ENCODE measurements at regions not wholly inside any gene's neighbourhood (a gene's known extent, or its start where the extent isn't known, plus 50 kb on each side); places are given as distances from the start of the nearest gene placed in this dataset.
"Not testable (repeated sequence)": the region's sequence is repeated elsewhere in the genome, so short reads cannot be mapped to it uniquely, and the experiment has no call there.

GRCh38 chr2:59803586-59803985, 749.9 kb downstream of the BCL11A start:
- DNase-seq (ENCODE audit: low spot score): no peak

GRCh38 chr2:59798687-59799232, 754.7 kb downstream of the BCL11A start:
- DNase-seq (ENCODE audit: low spot score): no peak

- DNase-seq (ENCODE audit: low spot score): no peak
These were observed 762.3 kb downstream of the BCL11A start for GRCh38 chr2:59791004-59791618.

- DNase-seq (ENCODE audit: low spot score): no peak
These were observed 763.1 kb downstream of the BCL11A start for GRCh38 chr2:59790186-59791003.

- no peak for DNase-seq (ENCODE audit: low spot score)
These were observed 763.9 kb downstream of the BCL11A start for GRCh38 chr2:59789523-59789922.

DNA sequence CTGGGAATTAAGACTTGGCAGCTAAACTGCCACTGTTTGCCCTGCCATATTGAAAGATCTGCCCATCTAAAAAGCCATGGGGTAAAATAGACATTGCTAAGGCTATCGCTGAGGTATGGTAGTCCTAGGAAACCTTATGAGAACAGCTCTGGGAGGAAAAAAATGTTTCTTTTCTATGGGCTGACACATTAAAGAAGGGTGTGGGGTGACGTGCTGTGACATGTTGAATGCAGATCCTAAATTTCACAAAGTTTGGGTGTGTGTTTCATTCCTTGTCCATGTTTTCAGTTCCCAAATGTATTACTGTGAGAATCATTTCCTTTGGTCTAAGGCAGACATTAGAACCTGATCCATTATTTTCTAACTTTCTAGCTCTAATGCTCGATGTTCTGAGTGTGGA, 766.4 kb downstream of the BCL11A start:
- no peak for DNase-seq (ENCODE audit: low spot score)

DNA sequence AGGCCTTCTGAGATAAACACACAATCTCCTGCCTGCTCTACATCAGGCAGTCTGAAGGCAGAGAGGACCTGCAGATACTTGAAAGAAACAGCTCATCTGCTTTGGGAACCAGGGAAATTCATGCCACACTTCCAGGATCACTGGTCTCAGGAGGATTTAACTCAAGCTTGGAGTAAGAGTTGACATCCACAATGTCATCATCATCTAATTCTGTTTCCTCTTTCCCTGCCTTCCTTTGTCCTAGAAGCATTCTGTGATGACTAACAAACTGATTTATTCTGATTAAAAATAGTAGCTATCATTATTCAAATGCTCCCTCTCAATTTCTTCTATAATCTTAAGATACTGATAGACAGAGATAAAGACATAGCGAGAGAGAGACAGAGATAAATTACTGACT, 766.8 kb downstream of the BCL11A start:
- DNase-seq (ENCODE audit: low spot score): no peak

GRCh38 chr2:59779571-59779970, 773.9 kb downstream of the BCL11A start:
- no peak for DNase-seq (ENCODE audit: low spot score)

- DNase-seq (ENCODE audit: low spot score): no peak
These were observed 776.3 kb downstream of the BCL11A start for GRCh38 chr2:59777120-59777519.

- no peak for DNase-seq (ENCODE audit: low spot score)
These were observed 776.8 kb downstream of the BCL11A start for GRCh38 chr2:59776726-59777008.

DNA sequence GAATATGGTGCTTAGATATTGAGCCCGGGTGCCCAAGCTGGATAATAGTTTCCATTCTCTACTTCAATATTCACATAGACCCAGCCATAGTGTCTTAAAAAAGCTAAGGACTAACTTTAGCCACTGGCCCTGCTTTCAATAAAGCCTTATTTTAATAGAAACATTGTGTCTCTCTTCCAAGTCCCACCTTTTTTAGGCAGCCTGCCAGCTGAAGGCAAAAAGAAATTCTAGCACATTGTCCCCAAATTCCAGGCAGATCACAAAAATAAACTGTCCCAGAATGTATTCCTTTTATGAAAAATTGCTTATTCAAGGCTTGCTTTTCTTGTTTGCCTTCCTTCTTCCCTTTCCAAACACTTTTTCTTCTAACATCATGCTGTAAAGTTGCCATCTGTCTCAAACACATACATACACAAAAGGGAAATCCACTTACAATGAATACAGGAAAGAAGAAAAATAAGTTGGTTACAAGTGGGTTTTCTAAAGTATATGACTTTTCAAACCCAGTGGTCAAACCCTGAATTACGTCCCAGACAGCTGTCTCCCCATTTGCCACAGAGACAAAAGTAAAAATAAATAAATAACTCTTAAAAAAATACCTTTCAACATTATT, 778.5 kb downstream of the BCL11A start:
- DNase-seq (ENCODE audit: low spot score): no peak

DNA sequence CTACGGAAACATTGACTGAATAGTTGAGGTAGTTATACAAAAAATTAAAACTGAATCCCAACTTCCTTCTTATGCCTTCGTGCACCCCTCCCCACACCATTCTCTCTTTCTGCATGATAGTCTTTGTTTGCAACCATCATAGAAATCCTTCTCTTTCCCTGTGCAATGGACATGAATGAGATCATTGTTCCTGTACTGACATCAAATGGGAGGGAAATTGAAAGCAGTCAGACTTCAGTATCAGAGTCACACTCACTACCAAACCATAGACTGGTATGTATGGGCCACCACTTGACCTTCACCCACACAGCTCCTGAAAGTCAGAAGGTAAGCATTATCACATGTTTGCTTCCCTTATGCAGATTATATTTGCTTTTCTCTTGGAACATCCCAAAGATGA, 782.8 kb downstream of the BCL11A start:
- no peak for DNase-seq (ENCODE audit: low spot score)

DNA sequence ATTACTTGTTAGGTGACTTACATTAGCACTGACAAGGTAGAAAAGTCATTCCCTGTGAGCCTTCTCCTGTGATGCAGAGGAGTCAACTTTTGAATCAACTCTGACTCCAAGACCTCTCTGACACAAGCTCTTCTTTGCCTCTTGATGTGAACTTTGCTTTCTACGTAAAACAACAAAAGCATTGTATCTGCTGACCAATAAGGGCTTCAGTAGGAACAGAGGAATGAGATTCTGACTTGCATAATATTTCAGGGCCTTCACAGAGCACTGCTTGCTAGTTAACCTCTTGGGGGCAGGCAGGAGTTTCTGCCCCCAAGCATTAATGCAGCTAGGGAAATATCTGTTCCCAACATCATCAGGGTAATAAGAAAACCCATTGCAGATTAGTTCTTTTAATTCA, 791.5 kb downstream of the BCL11A start:
- no peak for DNase-seq (ENCODE audit: low spot score)

DNA sequence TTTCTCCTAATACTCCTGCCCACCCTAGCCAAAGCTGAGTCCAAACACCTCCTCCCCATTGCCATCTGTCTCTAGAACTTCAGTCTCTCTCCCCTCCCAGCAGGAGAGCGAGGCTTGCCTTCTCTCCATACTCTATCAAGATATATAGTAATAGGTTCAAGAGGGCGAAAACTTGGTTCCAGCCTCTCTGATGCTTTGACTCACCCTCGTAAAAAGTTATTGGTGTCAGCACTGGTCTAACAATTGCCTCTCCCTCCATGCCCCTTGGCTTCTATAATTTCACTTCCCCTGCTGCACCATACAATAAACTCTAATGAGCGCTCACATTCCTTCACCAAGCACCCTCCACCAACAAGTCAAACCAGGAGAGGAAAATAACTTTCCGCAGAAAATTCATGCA, 797.3 kb downstream of the BCL11A start:
- no peak for DNase-seq (ENCODE audit: low spot score)

DNA sequence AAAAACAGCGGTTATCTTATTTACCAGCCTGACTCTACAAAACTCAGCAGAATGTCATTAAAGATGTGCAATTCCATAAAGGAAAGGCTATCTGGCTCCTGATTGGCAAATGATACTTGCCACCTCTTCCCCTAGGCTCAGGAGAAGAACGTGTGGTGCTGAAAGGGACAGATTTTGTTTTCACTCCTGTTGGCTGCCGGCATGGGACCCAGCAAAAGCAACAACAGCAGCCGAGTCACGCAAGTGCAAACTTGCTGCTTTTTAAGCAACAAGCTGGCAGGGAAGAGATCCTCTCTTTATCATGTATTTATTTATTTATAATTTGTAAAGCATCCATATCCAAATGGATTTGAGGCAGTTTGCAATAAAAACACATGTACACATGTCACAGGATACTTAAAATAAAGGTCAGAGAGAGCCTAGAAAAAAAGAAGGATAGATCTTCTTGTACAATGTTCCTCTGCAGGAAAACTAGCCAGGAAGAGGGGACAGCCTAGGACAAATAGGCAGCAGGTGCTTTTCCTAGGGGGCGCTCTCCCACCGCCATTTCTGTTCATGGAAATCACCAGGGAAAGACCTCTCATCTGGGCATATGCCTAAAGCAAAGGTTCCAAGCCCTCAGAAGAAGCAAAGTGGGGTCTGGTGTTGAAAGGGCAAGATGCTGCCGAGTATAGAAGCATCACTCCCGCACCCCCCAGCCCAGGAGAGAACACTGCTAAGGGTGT, 799.3 kb downstream of the BCL11A start:
- no peak for DNase-seq (ENCODE audit: low spot score)

GRCh38 chr2:59752512-59752911, 800.9 kb downstream of the BCL11A start:
- DNase-seq (ENCODE audit: low spot score): no peak

GRCh38 chr2:59752071-59752470, 801.4 kb downstream of the BCL11A start:
- no peak for DNase-seq (ENCODE audit: low spot score)

DNA sequence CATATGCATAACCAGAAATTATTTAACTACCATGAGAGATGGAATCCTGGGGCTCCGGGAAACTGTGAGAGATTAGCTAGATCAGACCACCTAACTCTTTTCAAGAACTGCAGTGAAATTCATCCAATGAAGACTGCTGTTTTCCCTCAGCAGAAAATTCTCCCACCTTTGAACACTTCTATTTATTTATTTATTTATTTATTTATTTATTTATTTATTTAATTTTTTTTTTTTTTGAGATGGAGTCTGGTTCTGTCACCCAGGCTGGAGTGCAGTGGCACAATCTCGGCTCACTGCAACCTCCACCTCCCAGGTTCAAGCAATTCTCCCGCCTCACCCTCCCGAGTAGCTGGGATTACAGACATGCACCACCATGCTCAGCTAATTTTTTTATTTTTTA, 802.2 kb downstream of the BCL11A start:
- DNase-seq (ENCODE audit: low spot score): not testable (repeated sequence)

GRCh38 chr2:59746291-59746690, 807.2 kb downstream of the BCL11A start:
- DNase-seq (ENCODE audit: low spot score): no peak

- no peak for DNase-seq (ENCODE audit: low spot score)
These were observed 808.4 kb downstream of the BCL11A start for GRCh38 chr2:59745085-59745484.

DNA sequence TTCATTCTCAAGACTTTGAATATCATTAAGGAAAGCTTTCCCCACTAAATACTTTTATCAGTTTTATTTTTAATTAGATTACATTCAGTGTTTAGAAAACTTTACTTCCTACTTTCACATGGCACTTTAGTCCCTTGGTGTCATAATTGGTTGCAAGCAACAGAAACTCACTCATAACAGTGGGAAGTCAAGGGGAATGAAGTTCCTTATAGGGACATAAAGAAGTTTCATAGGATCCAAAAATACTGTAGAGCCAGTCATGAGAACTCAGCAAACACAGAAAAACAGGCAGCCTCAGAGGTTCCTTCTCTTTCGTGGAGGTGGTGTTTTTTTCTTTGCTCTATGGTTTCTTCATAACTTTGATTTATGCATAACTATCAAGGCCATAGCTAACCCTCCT, 809.0 kb downstream of the BCL11A start:
- DNase-seq (ENCODE audit: low spot score): no peak

GRCh38 chr2:59741840-59742239, 811.6 kb downstream of the BCL11A start:
- no peak for DNase-seq (ENCODE audit: low spot score)
